BLaER1 (cell line): ENCODE measurements at regions not wholly inside any gene's neighbourhood (a gene's known extent, or its start where the extent isn't known, plus 50 kb on each side); places are given as distances from the start of the nearest gene placed in this dataset.

ENCODE experiments used
- H3K27ac ChIP-seq: shearing (Covaris generic); formaldehyde crosslinking; 2 replicates; pipeline ENCODE4 v1.8.1; 2022
- H3K27me3 ChIP-seq: shearing (Covaris generic); formaldehyde crosslinking; 2 replicates; pipeline ENCODE4 v1.8.1; 2022
- H3K36me3 ChIP-seq: shearing (Covaris generic); formaldehyde crosslinking; 2 replicates; pipeline ENCODE4 v1.8.1; 2022
- H3K4me1 ChIP-seq: shearing (Covaris generic); formaldehyde crosslinking; 2 replicates; pipeline ENCODE4 v1.8.1; 2022
- H3K4me2 ChIP-seq: shearing (Covaris generic); formaldehyde crosslinking; 2 replicates; pipeline ENCODE4 v1.8.1; 2022
- H3K4me3 ChIP-seq: shearing (Covaris generic); formaldehyde crosslinking; 2 replicates; pipeline ENCODE4 v1.8.1; 2022
- H3K9ac ChIP-seq: shearing (Covaris generic); formaldehyde crosslinking; 2 replicates; pipeline ENCODE4 v1.8.1; 2022
- H3K9me3 ChIP-seq: shearing (Covaris generic); formaldehyde crosslinking; 2 replicates; pipeline ENCODE4 v1.8.1; 2022
- H4K20me1 ChIP-seq: shearing (Covaris generic); formaldehyde crosslinking; 2 replicates; pipeline ENCODE4 v1.8.1; 2022
- Cebpa-rat ChIP-seq: shearing (Covaris generic); IDR thresholded peaks from 2 replicates; pipeline ENCODE4 v1.8.1; 2022

GRCh38 chr4:65954416-65954815, 284.1 kb upstream of the EPHA5 start:
- no peak for TF ChIP-seq Cebpa-rat
- H3K27me3 ChIP-seq = no peaks in the 10 kb centered on the region
- H3K4me1 ChIP-seq = no peaks in the 10 kb centered on the region
- H3K9me3 ChIP-seq = no peaks in the 10 kb centered on the region
- H3K4me2 ChIP-seq = no peak overlapping the region
- no peaks in the 10 kb centered on the region for H3K36me3 ChIP-seq
- no peak overlapping the region for H3K9ac ChIP-seq
- no peak overlapping the region for H3K27ac ChIP-seq
- H4K20me1 ChIP-seq = no peaks in the 10 kb centered on the region
- no peak overlapping the region for H3K4me3 ChIP-seq

GRCh38 chr4:65951177-65951576, 280.9 kb upstream of the EPHA5 start:
- Histone ChIP-seq H3K4me1 (no peaks in the 10 kb centered on the region), H3K27me3 (no peaks in the 10 kb centered on the region), H3K9me3 (no peaks in the 10 kb centered on the region), H4K20me1 (no peaks in the 10 kb centered on the region), H3K27ac (no peak overlapping the region), H3K36me3 (no peaks in the 10 kb centered on the region), H3K9ac (no peak overlapping the region), H3K4me3 (no peak overlapping the region), H3K4me2 (no peak overlapping the region)
- no peak for TF ChIP-seq Cebpa-rat

GRCh38 chr4:65943076-65943475, 272.8 kb upstream of the EPHA5 start:
- TF ChIP-seq Cebpa-rat = no peak
- Histone ChIP-seq H3K36me3 (no peaks in the 10 kb centered on the region), H3K9ac (no peak overlapping the region), H4K20me1 (no peaks in the 10 kb centered on the region), H3K4me2 (no peak overlapping the region), H3K27ac (no peak overlapping the region), H3K4me1 (no peaks in the 10 kb centered on the region), H3K9me3 (no peaks in the 10 kb centered on the region), H3K27me3 (no peaks in the 10 kb centered on the region), H3K4me3 (no peak overlapping the region)

DNA sequence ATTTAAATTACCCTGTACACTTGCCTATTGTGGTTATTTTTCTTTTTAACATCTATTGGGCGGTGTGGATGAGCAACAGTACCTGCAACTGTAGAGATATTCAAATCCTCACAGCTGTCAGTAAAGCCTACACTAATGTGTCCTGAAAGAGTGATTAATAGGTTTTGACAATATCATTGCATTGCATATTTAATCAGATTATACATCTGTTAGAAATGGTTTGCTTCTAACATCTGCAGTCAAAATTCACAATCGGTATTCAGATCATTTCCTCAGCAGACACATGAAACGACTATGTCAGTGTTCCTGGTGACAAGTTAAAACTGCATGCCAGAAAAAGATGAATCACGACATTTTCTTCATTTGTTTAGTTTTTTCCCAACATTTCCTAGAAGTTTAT, 254.6 kb upstream of the EPHA5 start:
- H4K20me1 ChIP-seq = no peaks in the 10 kb centered on the region
- no peak for TF ChIP-seq Cebpa-rat
- no peak overlapping the region for H3K27ac ChIP-seq
- H3K4me1 ChIP-seq = no peaks in the 10 kb centered on the region
- no peak overlapping the region for H3K9ac ChIP-seq
- no peaks in the 10 kb centered on the region for H3K9me3 ChIP-seq
- no peaks in the 10 kb centered on the region for H3K27me3 ChIP-seq
- no peak overlapping the region for H3K4me2 ChIP-seq
- H3K4me3 ChIP-seq = no peak overlapping the region
- H3K36me3 ChIP-seq = no peaks in the 10 kb centered on the region

- Histone ChIP-seq H3K4me1 (no peaks in the 10 kb centered on the region), H3K27ac (no peak overlapping the region), H3K9me3 (no peaks in the 10 kb centered on the region)
Observed at GRCh38 chr4:65923616-65924015, 253.3 kb upstream of the EPHA5 start.

GRCh38 chr4:65921180-65921579, 250.9 kb upstream of the EPHA5 start:
- no peak overlapping the region for H3K4me3 ChIP-seq
- no peaks in the 10 kb centered on the region for H3K27me3 ChIP-seq
- no peaks in the 10 kb centered on the region for H4K20me1 ChIP-seq
- no peaks in the 10 kb centered on the region for H3K4me1 ChIP-seq
- no peak for TF ChIP-seq Cebpa-rat
- no peaks in the 10 kb centered on the region for H3K36me3 ChIP-seq
- H3K4me2 ChIP-seq = no peak overlapping the region
- no peak overlapping the region for H3K9ac ChIP-seq
- H3K9me3 ChIP-seq = no peaks in the 10 kb centered on the region
- no peak overlapping the region for H3K27ac ChIP-seq

More at GRCh38 chr4:65923616-65924015, 253.3 kb upstream of the EPHA5 start:
- no peak for TF ChIP-seq Cebpa-rat
- no peak overlapping the region for H3K4me3 ChIP-seq
- no peaks in the 10 kb centered on the region for H4K20me1 ChIP-seq
- H3K4me2 ChIP-seq = no peak overlapping the region
- H3K36me3 ChIP-seq = no peaks in the 10 kb centered on the region
- H3K9ac ChIP-seq = no peak overlapping the region
- no peaks in the 10 kb centered on the region for H3K27me3 ChIP-seq

DNA sequence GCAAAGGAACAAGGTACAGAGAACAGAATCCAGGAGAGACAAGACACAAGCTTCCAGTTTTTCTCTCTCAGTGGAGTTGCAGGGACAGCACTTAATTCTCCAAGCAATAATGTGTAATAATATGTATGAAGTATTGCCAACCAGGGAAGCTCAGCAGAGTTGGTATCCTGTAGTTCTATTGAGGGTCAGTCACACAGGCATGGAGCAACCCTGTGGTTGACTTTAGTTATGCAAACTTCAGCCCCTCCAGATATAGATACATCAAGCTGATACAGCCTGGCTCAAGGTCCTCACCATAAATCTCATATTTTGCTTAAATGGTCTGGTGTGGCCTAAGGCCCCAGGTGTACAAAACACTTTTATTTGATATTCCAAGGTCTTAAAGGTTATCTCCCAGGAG, 248.6 kb upstream of the EPHA5 start:
- Histone ChIP-seq H3K4me3 (no peak overlapping the region), H3K4me1 (no peaks in the 10 kb centered on the region), H3K27ac (no peak overlapping the region), H3K36me3 (no peaks in the 10 kb centered on the region), H3K4me2 (no peak overlapping the region), H3K9ac (no peak overlapping the region), H3K27me3 (no peaks in the 10 kb centered on the region), H4K20me1 (no peaks in the 10 kb centered on the region), H3K9me3 (no peaks in the 10 kb centered on the region)
- no peak for TF ChIP-seq Cebpa-rat

GRCh38 chr4:65918212-65918611, 247.9 kb upstream of the EPHA5 start:
- Histone ChIP-seq H3K9me3 (no peaks in the 10 kb centered on the region), H3K4me3 (no peak overlapping the region), H3K4me2 (no peak overlapping the region), H3K27me3 (no peaks in the 10 kb centered on the region), H4K20me1 (no peaks in the 10 kb centered on the region), H3K9ac (no peak overlapping the region), H3K27ac (no peak overlapping the region), H3K4me1 (no peaks in the 10 kb centered on the region), H3K36me3 (no peaks in the 10 kb centered on the region)
- no peak for TF ChIP-seq Cebpa-rat

GRCh38 chr4:65917486-65917885, 247.2 kb upstream of the EPHA5 start:
- no peak overlapping the region for H3K27ac ChIP-seq
- TF ChIP-seq Cebpa-rat = no peak
- H3K36me3 ChIP-seq = no peaks in the 10 kb centered on the region
- H3K4me2 ChIP-seq = no peak overlapping the region
- H3K4me1 ChIP-seq = no peaks in the 10 kb centered on the region
- H3K4me3 ChIP-seq = no peak overlapping the region
- H3K9me3 ChIP-seq = no peaks in the 10 kb centered on the region
- no peaks in the 10 kb centered on the region for H3K27me3 ChIP-seq
- no peak overlapping the region for H3K9ac ChIP-seq
- no peaks in the 10 kb centered on the region for H4K20me1 ChIP-seq

GRCh38 chr4:65911720-65912119, 241.4 kb upstream of the EPHA5 start:
- Histone ChIP-seq H3K27me3 (no peaks in the 10 kb centered on the region), H3K4me1 (no peaks in the 10 kb centered on the region), H3K36me3 (no peaks in the 10 kb centered on the region), H3K4me2 (no peak overlapping the region), H3K9me3 (no peaks in the 10 kb centered on the region), H3K9ac (no peak overlapping the region), H3K4me3 (no peak overlapping the region), H3K27ac (no peak overlapping the region), H4K20me1 (no peaks in the 10 kb centered on the region)
- TF ChIP-seq Cebpa-rat = no peak

- Histone ChIP-seq H3K36me3 (no peaks in the 10 kb centered on the region), H3K4me1 (no peaks in the 10 kb centered on the region), H3K27me3 (no peaks in the 10 kb centered on the region), H4K20me1 (no peaks in the 10 kb centered on the region), H3K9me3 (no peaks in the 10 kb centered on the region), H3K4me3 (no peak overlapping the region), H3K4me2 (no peak overlapping the region), H3K27ac (no peak overlapping the region), H3K9ac (no peak overlapping the region)
- no peak for TF ChIP-seq Cebpa-rat
Observed at GRCh38 chr4:65893957-65894755, 223.9 kb upstream of the EPHA5 start.
